Right lobe of liver (tissue), 4 donors: ENCODE measurements at regions not wholly inside any gene's neighbourhood (a gene's known extent, or its start where the extent isn't known, plus 50 kb on each side); places are given as distances from the start of the nearest gene placed in this dataset.

Source experiments
- POLR2A ChIP-seq: fragments of 450-650 bp; IDR thresholded peaks from one replicate; pipeline ENCODE4 v1.6.1; 2017; ENCODE audit warnings: antibody characterized with exemption, mild to moderate bottlenecking
- TF ChIP-seq, protein P1 (sequence below), 4 donors: fragments of 200-600 bp in 3 of 4; fragments of 450-650 bp in 1 of 4; IDR thresholded peaks; one replicate each; pipeline versions ENCODE4 v1.5.1 to v1.8.0; 2016 to 2022; ENCODE audit warnings: antibody characterized with exemption in 4 of 4, mild to moderate bottlenecking in 2 of 4
- donor health status: DM: no; HTN: no; CAD: no.
- donor health status: DM: no; HTN: no; CAD: no.
- donor health status: DM: no; HTN: yes; CAD: no.

DNA sequence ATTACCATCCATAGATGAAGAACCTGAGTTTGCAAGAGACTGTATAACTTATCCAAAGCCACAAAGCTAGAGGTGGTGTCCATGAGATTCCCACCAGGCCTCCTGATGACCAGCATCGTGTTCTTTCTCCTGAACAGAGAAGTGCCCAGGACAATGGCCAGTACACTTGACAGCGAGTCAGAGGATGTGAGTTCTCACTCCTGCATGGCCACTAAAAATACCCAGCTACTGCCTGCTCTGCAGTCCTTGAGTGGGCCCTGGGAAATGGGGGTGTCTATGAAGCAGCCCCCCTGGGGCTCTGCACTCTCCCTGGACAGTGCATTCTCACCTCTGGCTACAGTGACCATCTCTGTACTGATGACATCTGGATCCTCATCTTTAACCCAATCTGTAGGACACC is 201.2 kb downstream of the RPLP1 start:
- TF ChIP-seq, protein P1, sequence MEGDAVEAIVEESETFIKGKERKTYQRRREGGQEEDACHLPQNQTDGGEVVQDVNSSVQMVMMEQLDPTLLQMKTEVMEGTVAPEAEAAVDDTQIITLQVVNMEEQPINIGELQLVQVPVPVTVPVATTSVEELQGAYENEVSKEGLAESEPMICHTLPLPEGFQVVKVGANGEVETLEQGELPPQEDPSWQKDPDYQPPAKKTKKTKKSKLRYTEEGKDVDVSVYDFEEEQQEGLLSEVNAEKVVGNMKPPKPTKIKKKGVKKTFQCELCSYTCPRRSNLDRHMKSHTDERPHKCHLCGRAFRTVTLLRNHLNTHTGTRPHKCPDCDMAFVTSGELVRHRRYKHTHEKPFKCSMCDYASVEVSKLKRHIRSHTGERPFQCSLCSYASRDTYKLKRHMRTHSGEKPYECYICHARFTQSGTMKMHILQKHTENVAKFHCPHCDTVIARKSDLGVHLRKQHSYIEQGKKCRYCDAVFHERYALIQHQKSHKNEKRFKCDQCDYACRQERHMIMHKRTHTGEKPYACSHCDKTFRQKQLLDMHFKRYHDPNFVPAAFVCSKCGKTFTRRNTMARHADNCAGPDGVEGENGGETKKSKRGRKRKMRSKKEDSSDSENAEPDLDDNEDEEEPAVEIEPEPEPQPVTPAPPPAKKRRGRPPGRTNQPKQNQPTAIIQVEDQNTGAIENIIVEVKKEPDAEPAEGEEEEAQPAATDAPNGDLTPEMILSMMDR (IDR thresholded peaks at IDR 0.05), result no peak
- TF ChIP-seq POLR2A, result no peak
